Tibial nerve (tissue), 4 donors: ENCODE measurements at regions not wholly inside any gene's neighbourhood (a gene's known extent, or its start where the extent isn't known, plus 50 kb on each side); places are given as distances from the start of the nearest gene placed in this dataset.

Experiments
- CTCF ChIP-seq, 5 experiments: fragments of 200-600 bp in 3 of 5; fragments of 450-650 bp in 2 of 5; sonication (generic) in 3 of 5; IDR thresholded peaks; one replicate each; pipeline ENCODE4 v1.5.1; 2016 to 2019; ENCODE audit warnings: antibody characterized with exemption in 5 of 5, mild to moderate bottlenecking in 3 of 5, moderate library complexity in 2 of 5
- EP300 ChIP-seq, 2 donors: sonication (generic); formaldehyde crosslinking; IDR thresholded peaks; one replicate each; pipeline ENCODE4 v1.6.1; 2017; ENCODE audit warnings: antibody characterized with exemption in 2 of 2, mild to moderate bottlenecking in 1 of 2
- POLR2A ChIP-seq, 2 donors: fragments of 450-650 bp; IDR thresholded peaks; one replicate each; pipeline ENCODE4 v1.6.1; 2017; ENCODE audit warnings: antibody characterized with exemption in 2 of 2, mild to moderate bottlenecking in 2 of 2, moderate library complexity in 2 of 2

GRCh38 chr5:14983666-14984441 is 112.3 kb upstream of the ANKH start:
- no peak for TF ChIP-seq CTCF (IDR thresholded peaks at IDR 0.05)
- no peak for TF ChIP-seq POLR2A (IDR thresholded peaks at IDR 0.05)
- TF ChIP-seq EP300 (IDR thresholded peaks at IDR 0.05), result no peak
